AG04449 (cell line): ENCODE measurements at regions not wholly inside any gene's neighbourhood (a gene's known extent, or its start where the extent isn't known, plus 50 kb on each side); places are given as distances from the start of the nearest gene placed in this dataset.

Source experiments
- CTCF ChIA-PET: fragments of 350-600 bp; formaldehyde crosslinking; extraction: SDS; loops from one replicate; lab custom pipeline; 2021; ENCODE audit warnings: antibody characterized with exemption; lab: Yijun Ruan, JAX
- POLR2A ChIA-PET: fragments of 400-600, 350-600 bp; formaldehyde crosslinking; extraction: SDS; loops from one replicate; lab custom pipeline; 2020; ENCODE audit warnings: antibody characterized with exemption, inconsistent platforms; lab: Yijun Ruan, JAX
- DNase-seq: peaks from one replicate; pipeline ENCODE4 v3.0.0-alpha.2; 2010; ENCODE audit warnings: low read depth, low spot score
- H3K4me3 ChIP-seq: 2 replicates; pipeline ENCODE4 v1.5.1; 2011; ENCODE audit warnings: low read depth, mild to moderate bottlenecking, control low read depth, low read length
- TF ChIP-seq, protein P1 (sequence below): IDR thresholded peaks from one replicate; pipeline ENCODE4 v1.5.1; 2011; ENCODE audit warnings: mild to moderate bottlenecking, moderate library complexity, low read length, control low read depth, inconsistent platforms; ENCODE audit not compliant: insufficient read depth; ENCODE audit errors: missing control alignments

DNA sequence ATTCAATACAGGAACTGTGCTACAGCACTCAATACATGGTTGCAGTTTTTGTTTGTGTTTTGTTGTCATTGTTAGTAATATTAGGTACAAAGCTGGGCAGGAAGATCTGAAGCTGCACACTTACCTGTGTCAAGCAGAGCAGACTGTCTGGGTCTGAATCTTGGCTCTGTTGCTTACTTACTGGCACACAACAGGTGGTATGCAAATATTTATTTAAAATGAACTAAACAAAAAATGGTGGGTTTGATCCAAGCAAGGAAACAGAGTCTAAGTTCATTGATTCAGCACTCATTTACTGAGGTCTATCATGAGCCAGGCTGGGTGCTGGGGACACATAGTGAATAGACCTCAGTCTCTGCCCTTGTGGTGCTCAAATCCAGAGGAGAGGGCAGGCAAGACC lies 230.4 kb downstream of the OMA1 start:
- ChIA-PET CTCF (no interaction called here), POLR2A (no interaction called here)
- H3K4me3 ChIP-seq: no peak overlapping the region
- DNase-seq: no peak
- TF ChIP-seq, protein P1, sequence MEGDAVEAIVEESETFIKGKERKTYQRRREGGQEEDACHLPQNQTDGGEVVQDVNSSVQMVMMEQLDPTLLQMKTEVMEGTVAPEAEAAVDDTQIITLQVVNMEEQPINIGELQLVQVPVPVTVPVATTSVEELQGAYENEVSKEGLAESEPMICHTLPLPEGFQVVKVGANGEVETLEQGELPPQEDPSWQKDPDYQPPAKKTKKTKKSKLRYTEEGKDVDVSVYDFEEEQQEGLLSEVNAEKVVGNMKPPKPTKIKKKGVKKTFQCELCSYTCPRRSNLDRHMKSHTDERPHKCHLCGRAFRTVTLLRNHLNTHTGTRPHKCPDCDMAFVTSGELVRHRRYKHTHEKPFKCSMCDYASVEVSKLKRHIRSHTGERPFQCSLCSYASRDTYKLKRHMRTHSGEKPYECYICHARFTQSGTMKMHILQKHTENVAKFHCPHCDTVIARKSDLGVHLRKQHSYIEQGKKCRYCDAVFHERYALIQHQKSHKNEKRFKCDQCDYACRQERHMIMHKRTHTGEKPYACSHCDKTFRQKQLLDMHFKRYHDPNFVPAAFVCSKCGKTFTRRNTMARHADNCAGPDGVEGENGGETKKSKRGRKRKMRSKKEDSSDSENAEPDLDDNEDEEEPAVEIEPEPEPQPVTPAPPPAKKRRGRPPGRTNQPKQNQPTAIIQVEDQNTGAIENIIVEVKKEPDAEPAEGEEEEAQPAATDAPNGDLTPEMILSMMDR: no peak

DNA sequence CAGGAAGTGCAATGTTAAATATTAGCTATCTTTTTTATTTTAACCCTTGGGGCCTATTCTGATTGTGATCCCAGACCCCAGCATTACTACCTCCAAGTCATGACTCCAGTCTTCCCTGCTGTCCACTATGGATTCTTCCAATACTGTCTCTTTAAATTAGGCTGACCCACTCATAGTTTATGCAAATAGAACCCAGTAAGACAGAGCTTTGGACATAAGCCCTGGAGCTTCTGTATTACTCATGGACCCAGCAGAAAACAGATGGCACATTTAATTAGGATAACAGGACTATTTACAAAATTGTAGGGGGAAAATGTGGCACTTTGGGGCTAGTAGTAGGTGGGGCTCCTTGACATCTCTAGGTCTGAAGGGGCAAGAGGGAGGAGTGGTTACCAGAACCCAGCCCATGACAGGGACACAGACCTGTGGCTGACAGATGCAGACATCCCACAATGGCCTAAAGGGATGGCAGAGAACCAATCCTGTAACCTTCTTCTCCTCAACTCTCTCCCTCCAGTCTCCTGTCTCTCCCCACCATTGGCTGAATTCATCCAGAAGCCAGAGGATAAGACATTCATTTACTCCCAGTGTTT lies 233.5 kb downstream of the OMA1 start:
- no peak overlapping the region for H3K4me3 ChIP-seq
- POLR2A ChIA-PET: no interaction called here
- DNase-seq: no peak
- CTCF ChIA-PET: no interaction called here
- TF ChIP-seq, protein P1: no peak

DNA sequence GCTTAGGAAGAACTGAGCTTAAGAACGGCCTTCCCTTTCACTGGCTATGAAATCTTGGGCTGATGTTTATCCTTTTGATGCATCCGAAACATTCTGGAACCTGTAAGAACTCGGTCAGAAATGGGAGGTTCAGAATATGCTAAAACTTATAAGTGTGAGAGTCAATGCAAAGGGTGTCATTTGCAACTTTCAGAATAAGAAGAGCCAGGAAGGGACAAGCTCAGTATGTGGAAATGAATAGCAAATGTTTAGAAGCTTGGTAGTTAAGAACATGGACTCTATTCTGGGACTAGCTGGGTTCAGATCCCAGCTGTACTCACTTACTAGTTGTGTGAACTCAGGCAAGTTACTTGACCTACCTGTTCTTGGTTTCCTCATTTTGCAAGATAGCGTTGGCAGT lies 234.1 kb downstream of the OMA1 start:
- DNase-seq: no peak
- H3K4me3 ChIP-seq: no peak overlapping the region
- ChIA-PET POLR2A (no interaction called here), CTCF (no interaction called here)
- TF ChIP-seq, protein P1: no peak

- CTCF ChIA-PET: no interaction called here
- DNase-seq: no peak
- TF ChIP-seq, protein P1: no peak
- POLR2A ChIA-PET: no interaction called here
- no peak overlapping the region for H3K4me3 ChIP-seq
Observed at GRCh38 chr1:58310881-58311280, 235.6 kb downstream of the OMA1 start.

GRCh38 chr1:58310469-58310868 lies 236.1 kb downstream of the OMA1 start:
- no peak overlapping the region for H3K4me3 ChIP-seq
- POLR2A ChIA-PET: no interaction called here
- CTCF ChIA-PET: no interaction called here
- no peak for DNase-seq
- TF ChIP-seq, protein P1: no peak

DNA sequence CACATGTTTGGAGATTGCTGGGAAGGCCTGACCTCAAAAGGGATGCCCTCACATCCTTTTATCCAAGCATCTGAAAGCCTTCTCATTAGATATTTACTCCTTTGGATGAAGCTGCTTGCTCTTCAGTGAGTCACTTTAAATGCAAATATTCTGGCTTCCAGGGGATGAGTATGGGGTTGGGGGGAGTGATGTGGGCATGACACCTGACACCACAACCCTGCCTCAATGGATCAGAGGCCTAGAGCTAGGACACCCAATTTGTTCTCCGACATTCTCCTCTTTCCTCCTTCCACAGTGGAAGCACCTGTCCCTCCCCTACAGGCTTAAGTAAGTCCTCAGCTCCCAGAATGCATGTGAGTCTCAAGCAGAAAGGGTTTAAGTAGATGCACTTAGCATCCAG lies 238.3 kb downstream of the OMA1 start:
- H3K4me3 ChIP-seq: no peak overlapping the region
- TF ChIP-seq, protein P1: no peak
- POLR2A ChIA-PET: no interaction called here
- CTCF ChIA-PET: no interaction called here
- no peak for DNase-seq
